Left renal pelvis (tissue), 4 donors: ENCODE measurements at regions not wholly inside any gene's neighbourhood (a gene's known extent, or its start where the extent isn't known, plus 50 kb on each side); places are given as distances from the start of the nearest gene placed in this dataset.

Experiments used
- DNase-seq, 4 donors: peaks; one replicate each; pipeline ENCODE4 v3.0.0-alpha.2; 2013; ENCODE audit warnings: low read depth in 4 of 4, low spot score in 3 of 4

GRCh38 chr11:8818421-8818820 is 92.6 kb upstream of the AKIP1 start:
- no peak for DNase-seq

- no peak for DNase-seq
Observed at GRCh38 chr11:8820401-8820800, 90.6 kb upstream of the AKIP1 start.

- DNase-seq: no peak
Observed at GRCh38 chr11:8822469-8822868, 88.5 kb upstream of the AKIP1 start.

- no peak for DNase-seq
Observed at GRCh38 chr11:8823174-8823742, 87.7 kb upstream of the AKIP1 start.

- no peak for DNase-seq
Observed at GRCh38 chr11:8826139-8826786, 84.7 kb upstream of the AKIP1 start.

- no peak for DNase-seq
Observed at GRCh38 chr11:8826901-8827560, 84.0 kb upstream of the AKIP1 start.

- no peak for DNase-seq
Observed at GRCh38 chr11:8828046-8828445, 82.9 kb upstream of the AKIP1 start.

- no peak for DNase-seq
Observed at GRCh38 chr11:8828580-8829361, 82.2 kb upstream of the AKIP1 start.

- DNase-seq: no peak
Observed at GRCh38 chr11:8829556-8829955, 81.4 kb upstream of the AKIP1 start.

- DNase-seq: no peak
Observed at GRCh38 chr11:8830641-8831040, 80.3 kb upstream of the AKIP1 start.

- DNase-seq: no peak
Observed at GRCh38 chr11:8831861-8832260, 79.1 kb upstream of the AKIP1 start.

GRCh38 chr11:8832571-8833260 is 78.3 kb upstream of the AKIP1 start:
- peak in 1 of 4 donors; percentile 67 for DNase-seq

- no peak for DNase-seq
Observed at GRCh38 chr11:8833568-8834315, 77.2 kb upstream of the AKIP1 start.

GRCh38 chr11:8834379-8834778 is 76.6 kb upstream of the AKIP1 start:
- no peak for DNase-seq

- DNase-seq: no peak
Observed at GRCh38 chr11:8838248-8838647, 72.7 kb upstream of the AKIP1 start.

GRCh38 chr11:8839306-8839956 is 71.6 kb upstream of the AKIP1 start:
- no peak for DNase-seq

GRCh38 chr11:8839957-8840945 is 70.7 kb upstream of the AKIP1 start:
- no peak for DNase-seq

- no peak for DNase-seq
Observed at GRCh38 chr11:8841899-8842298, 69.1 kb upstream of the AKIP1 start.
